ENCODE measurements at regions not wholly inside any gene's neighbourhood (a gene's known extent, or its start where the extent isn't known, plus 50 kb on each side); places are given as distances from the start of the nearest gene placed in this dataset.

- no peaks in the 10 kb centered on the region for H3K27me3 ChIP-seq (ENCODE audit: control insufficient read depth, insufficient read depth, low read length)
- no peak overlapping the region for H2AFZ ChIP-seq (replicated peaks; ENCODE audit: low read length, poor library complexity)
- H2BK120ac ChIP-seq (ENCODE audit: low read depth, low read length) = no peak overlapping the region
- peaks cover 8% of the 10 kb centered on the region for H3K9me3 ChIP-seq (ENCODE audit: control insufficient read depth, insufficient read depth, low read length)
- WGBS, 2 experiments (ENCODE audit: extremely low coverage in 2 of 2, insufficient read length in 1 of 2) = no CpG with 5 or more reads among the region's 26 CpGs
- no peaks in the 10 kb centered on the region for H3K36me3 ChIP-seq (ENCODE audit: control insufficient read depth, insufficient read depth, low read length)
- H3K23ac ChIP-seq (ENCODE audit: low read depth, low read length) = no peak overlapping the region
- DNase-seq = no peak
- no peak overlapping the region for H2BK15ac ChIP-seq (ENCODE audit: low read depth, low read length)
- H3K79me1 ChIP-seq (ENCODE audit: low read depth in 1 of 2, low read length in 2 of 2) = no peaks in the 10 kb centered on the region
- TF ChIP-seq POLR2A (IDR thresholded peaks at IDR 0.05; ENCODE audit: low read depth, low read length) (no peak), BHLHE40 (IDR thresholded peaks at IDR 0.05; ENCODE audit: low read depth, low read length) (no peak)
- no TSS peak for BruUV-seq (replicated peaks)
- ATAC-seq (ENCODE audit: low read depth) = no peak
- no peak overlapping the region for H3K18ac ChIP-seq (ENCODE audit: low read depth, low read length)
- H3K4ac ChIP-seq (ENCODE audit: low read depth, low read length) = no peak overlapping the region
- no peak overlapping the region for H3K14ac ChIP-seq (replicated peaks; ENCODE audit: low read depth, low read length)
- H3K9ac ChIP-seq (ENCODE audit: low read depth, low read length) = no peak overlapping the region
- H3K27ac ChIP-seq (ENCODE audit: insufficient read depth, low read length) = no peak overlapping the region
- dilution Hi-C loops (cut with HindIII; ENCODE audit: low sequenced_read_pairs, unreplicated experiment) (no loop called here), in situ Hi-C loops (cut with MboI; ENCODE audit: low sequenced_read_pairs) (no loop called here), intact Hi-C loops (cut with micrococcal nuclease) (no loop called here)
- no peak overlapping the region for H3K4me3 ChIP-seq (ENCODE audit: insufficient read depth, low read depth, low read length)
- no peak overlapping the region for H4K91ac ChIP-seq (ENCODE audit: insufficient read depth, low read depth, low read length)
- no peaks in the 10 kb centered on the region for H3K9me1 ChIP-seq (ENCODE audit: insufficient read depth, low read length)
- no peak overlapping the region for H3K56ac ChIP-seq (ENCODE audit: extremely low read depth, insufficient read depth, low read length)
- H2AK9ac ChIP-seq (replicated peaks; ENCODE audit: low read depth, low read length, poor library complexity) = no peak overlapping the region
- H2BK5ac ChIP-seq (ENCODE audit: low read depth, low read length, poor library complexity, severe bottlenecking) = no peak overlapping the region
- no peak overlapping the region for H2AK5ac ChIP-seq (ENCODE audit: low read depth, low read length)
- ChIA-PET CTCF (no interaction called here), POLR2A (ENCODE audit: unreplicated experiment) (no interaction called here)
- no peak overlapping the region for H2BK20ac ChIP-seq (ENCODE audit: low read depth, low read length)
- H3K4me2 ChIP-seq (ENCODE audit: low read depth, low read length) = no peak overlapping the region
- H3K4me1 ChIP-seq (ENCODE audit: control insufficient read depth, insufficient read depth, low read length) = no peaks in the 10 kb centered on the region
- H4K20me1 ChIP-seq (ENCODE audit: insufficient read depth, low read length) = no peaks in the 10 kb centered on the region
- H4K5ac ChIP-seq (ENCODE audit: low read depth, low read length) = no peak overlapping the region
- no peak overlapping the region for H4K8ac ChIP-seq (ENCODE audit: low read depth in 2 of 2, low read length in 2 of 2)
These were observed 334.0 kb upstream of the PTPRD start for GRCh38 chr9:10946676-10947410.

Measured in IMR-90 (cell line).